Activated T-helper 1 cell treated with anti-CD3 and anti-CD28 coated beads, Interleukin-2, amount 50 U/mL, for 16 hours (primary cell): ENCODE measurements at regions not wholly inside any gene's neighbourhood (a gene's known extent, or its start where the extent isn't known, plus 50 kb on each side); places are given as distances from the start of the nearest gene placed in this dataset.
"Not testable (repeated sequence)": the region's sequence is repeated elsewhere in the genome, so short reads cannot be mapped to it uniquely, and the experiment has no call there.

ENCODE experiments used
- DNase-seq, 2 donors: peaks; one replicate each; pipeline ENCODE4 v3.0.0-alpha.2; 2020; ENCODE audit warnings: low read depth in 1 of 2, low spot score in 1 of 2

DNA sequence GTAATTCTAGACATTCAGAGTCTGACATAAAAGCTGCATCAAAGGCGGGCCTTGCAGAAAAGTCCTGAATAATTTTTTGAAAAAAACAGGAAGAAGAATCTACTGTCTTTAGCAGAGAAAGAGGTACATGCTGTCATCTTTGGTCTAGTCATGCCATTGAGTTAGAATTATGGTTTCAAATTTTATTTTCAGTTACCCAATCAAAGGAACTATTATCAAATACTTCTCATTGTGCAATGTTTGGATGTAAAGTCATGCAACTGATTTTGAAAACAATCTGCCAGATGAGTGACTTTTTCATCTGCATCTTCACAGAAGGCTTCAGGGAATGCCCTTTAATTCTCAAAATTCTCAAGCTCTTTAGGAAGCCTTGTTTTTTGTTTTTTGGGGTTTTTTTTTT, 803.5 kb downstream of the FLRT2 start:
- DNase-seq = no peak

DNA sequence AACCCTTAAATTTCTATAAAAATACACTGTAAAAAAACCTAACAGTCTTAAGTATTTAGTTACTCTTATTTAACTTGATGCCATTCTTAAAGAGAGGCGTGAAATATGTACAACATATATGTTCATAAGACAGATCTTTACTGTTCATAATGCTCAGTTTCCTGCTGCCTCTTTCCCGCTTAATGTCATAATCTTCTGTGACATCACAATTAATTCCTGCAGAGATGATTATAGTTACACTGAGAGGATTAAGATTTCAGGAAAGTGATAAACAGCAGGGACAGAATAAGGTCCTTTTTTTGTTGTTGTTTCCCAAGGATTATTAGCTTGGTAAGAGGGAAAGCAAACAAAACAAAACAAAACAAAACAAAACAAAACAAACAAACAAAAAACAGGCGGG, 801.4 kb downstream of the FLRT2 start:
- no peak for DNase-seq

DNA sequence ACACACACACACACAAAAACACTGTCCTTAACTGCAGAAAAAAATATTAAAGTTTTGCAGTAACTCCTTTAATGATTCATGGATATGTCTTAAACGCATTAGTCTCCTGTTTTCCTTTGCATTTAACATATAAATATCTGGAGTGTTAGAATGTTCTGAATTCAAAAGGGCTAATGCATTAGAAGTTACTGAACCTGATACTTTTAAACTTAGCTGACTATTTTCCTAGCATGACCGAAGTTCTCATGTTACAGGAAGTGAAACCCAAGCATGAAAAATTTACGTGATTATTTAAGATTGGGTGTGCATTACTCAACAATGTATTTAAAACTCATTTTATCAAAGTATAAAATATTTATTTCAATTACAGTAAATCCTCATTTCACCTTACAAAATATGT, 791.2 kb downstream of the FLRT2 start:
- no peak for DNase-seq

DNA sequence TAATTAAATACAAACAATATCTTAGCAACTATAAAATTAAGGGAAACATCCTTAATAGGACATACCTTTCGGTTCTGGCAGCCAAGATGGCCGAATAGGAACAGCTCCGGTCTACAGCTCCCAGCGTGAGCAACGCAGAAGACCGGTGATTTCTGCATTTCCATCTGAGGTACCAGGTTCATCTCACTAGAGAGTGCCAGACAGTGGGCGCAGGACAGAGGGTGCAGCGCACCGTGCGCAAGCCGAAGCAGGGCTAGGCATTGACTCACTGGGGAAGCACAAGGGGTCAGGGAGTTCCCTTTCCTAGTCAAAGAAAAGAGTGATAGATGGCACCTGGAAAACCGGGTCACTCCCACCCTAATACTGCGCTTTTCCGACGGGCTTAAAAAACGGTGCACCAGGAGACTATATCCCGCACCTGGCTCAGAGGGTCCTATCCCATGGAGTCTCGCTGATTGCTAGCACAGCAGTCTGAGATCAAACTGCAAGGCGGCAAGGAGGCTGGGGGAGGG, 782.3 kb downstream of the FLRT2 start:
- not testable (repeated sequence) for DNase-seq

DNA sequence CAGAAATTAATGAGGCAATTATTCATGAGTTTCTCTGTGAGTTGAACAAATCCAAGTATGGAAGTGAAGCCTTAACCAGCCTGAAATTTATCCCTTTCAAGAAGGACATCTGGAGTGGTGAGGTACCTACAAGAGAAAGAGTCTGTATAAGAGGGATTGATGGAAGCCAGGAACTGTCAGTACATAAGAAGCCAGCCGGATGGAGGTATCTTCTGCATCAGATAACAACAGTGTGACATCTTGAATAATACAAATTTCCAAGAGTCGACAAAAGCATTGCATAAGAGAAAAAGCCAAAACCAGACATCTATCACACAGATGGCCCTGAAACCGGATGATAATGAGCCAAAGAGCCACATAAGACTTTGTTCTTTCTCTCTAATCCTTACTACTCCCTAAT, 781.2 kb downstream of the FLRT2 start:
- no peak for DNase-seq

DNA sequence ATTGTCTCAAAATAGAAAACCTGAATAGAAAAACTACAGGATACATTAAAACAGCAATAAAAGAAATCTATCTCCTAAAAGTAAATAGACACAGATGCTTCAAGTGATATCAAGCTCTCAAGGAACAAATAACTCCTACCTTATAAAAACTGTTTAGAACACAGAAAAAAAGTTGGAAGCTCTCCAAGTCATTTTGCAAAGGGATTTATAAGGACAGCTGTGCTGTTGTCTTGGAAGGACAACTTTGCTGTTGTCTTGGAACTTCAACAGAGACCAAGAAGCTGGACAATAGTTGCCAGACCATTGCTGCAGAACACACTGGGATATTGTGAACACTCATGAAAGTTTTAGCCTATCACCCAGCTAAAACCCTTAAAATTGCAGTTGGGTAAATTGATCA, 780.7 kb downstream of the FLRT2 start:
- DNase-seq = no peak

DNA sequence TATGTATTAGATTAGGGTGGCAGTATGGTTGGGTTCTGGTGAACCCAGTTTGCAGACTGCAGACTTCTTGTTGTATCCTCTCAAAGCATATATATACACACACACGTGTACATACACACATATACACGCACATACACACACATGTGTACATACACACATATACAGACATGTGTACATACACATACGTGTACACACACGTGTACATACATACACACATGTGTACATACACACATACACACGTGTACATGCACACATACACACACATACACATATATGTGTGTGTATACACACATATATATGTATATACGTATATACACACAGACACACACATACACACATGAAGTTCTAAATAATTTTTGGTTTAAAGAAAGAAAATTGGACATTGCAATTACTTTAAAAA, 780.2 kb downstream of the FLRT2 start:
- DNase-seq = no peak

DNA sequence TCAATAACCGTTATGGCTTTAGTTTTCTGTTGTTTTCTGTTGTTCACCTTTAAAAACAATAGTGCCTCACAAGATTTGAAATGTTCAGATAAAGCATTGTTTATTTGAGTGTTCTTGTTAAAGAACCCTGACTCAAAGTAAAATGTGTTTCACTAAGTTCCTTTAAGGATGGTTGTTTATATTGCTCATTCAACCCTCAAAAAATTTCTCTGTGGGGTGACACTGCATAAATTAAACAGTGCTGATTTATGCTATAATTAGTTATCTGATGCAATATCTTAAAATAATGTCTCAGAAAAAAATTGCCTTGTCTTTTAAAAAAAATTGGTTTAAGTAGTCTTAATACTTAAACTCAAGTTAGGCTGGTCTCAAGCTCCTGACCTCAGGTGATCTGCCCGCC, 775.1 kb downstream of the FLRT2 start:
- no peak for DNase-seq

DNA sequence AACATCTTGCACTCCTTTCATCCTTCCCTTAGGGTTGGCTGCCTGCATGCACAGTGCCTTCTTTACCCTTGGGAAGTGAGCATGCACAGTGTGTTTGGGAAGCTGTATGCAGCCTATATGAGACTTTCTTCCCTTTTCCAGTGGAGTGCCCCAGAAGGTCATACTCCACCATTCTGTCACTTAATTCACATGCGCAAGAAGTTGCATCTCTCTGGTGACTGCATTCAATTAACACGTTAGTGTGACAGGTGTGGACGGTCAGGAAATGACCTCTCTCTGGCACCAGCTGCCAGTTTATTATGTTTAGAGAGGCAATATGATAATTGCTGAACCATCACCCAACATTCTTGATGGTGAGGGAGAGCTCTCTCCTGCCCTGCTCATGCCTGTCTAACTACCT, 770.0 kb downstream of the FLRT2 start:
- DNase-seq = no peak

DNA sequence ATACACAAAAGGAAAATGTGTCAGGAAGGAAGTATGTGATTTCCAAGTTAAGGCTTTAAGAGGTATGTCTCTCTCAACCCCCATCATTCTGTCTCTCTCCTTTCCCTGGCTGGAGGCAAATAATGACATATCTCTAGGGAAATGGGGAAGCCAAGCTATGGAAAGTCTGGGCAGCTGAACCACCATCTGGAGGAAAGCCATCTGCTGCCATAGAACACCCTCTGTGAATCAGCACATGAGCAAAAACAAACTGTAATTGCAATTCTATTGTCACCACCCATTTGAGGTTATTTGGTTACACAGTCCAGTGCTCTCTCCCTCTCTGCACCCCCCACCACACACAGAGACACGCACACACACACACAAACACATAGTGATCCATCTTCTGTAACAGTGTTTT, 766.2 kb downstream of the FLRT2 start:
- no peak for DNase-seq

DNA sequence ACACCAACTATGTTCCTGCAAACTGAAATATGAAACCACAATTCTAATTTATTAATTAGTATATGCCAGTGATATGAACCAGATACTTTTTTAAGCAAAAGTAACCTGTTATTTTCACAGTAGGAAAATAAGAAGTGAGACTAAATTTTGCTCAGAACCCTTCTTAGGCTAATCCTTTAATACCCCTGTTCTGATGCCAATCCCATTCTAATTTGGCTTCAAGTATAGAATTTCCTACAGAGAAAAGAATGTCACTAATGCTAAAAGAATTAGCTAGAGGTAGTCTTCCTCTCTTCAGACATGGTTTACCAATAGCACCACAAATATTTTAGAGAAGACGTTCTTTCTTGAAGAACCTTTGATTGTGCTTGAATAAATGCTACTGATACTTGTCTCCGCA, 758.4 kb downstream of the FLRT2 start:
- DNase-seq = no peak

DNA sequence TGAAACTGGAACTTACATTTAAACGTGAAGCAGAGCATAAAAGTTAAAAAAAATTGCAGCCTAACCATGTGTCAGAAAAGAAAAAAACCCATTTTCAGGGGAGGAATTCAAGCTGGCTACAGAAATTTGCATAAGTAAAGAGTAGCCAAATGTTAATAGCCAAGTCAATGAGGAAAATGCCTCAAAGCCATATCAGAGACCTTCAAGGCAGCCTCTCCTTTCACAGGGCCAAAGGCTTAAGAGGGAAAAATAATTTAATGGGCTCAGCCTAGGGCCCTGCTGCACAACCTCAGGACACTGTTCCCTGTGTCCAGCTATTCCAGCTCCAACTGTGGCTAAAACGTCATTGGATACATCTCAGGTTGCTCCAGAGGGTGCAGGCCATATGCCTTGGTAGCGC, 749.5 kb downstream of the FLRT2 start:
- no peak for DNase-seq

DNA sequence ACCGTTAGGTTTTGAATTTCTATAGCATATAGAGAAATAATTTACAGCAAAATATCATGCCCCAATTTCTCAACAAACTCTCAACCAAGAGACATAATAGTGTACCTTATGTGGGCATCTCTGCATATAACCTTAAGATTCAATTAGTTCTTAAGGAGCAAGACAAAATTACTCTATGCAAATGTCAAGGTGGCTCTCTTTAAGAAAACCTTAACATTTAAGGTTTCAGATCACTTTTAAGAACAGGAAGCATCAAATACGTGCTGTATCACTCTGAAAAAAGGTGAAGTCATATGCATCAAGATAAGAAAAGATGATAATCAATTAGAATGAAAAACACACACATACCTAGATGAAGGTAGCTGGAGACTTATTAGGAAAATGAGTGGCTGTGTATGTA, 728.0 kb downstream of the FLRT2 start:
- DNase-seq = no peak

DNA sequence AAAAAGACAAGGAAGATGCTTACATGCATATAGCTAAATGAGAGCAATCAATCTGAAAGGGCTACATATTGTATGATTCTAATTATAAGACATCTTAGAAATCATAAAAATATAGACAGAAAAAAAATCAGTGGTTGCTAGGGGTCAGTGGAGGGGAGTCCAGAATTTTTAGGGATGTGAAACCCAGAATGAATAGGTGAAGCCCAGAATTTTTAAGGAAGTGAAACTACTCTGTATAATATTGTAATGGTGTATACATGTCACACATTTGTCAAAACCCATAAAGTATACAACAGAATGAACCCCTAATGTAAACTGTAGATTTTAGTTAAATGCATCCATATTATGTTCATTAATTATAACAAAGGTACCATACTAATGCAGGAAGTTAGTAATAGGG, 713.2 kb downstream of the FLRT2 start:
- DNase-seq = no peak

DNA sequence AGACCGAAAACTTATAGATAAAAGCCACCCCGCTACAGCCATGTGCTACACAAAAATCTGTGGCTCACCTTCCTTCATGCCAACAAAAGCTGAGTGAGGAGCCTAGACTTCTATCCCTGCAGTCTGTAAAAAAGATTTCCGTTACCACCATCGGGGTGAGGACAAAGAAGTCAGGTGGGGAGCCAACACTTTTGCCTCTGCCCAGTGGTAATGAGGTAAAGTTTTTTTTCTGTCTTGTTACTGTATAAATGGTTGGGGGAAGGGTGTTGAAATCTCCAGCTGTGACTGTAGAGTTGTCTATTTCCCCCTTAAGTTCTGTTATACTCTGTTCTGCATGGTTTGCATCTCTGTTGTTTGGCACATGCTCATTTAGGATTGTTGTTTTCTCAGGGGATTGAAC, 707.8 kb downstream of the FLRT2 start:
- no peak for DNase-seq

DNA sequence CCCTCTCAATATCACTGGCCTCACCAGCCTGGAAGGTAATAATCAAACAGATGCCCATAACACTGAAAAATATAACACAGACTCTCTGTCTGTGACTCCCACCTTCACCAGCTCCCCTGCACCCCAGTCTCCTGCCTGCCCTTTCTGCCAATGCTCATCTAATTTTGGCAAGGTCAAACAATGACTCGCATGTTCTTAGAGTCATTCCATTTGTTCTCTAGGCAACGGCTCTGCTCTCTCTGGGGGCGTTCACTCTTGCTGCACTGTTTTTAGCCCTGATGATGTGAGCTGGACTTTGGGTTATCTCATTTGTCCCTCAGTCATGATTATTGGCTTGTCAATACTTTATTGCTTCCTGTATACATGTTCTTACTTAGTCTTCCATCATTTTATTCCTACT, 691.8 kb downstream of the FLRT2 start:
- DNase-seq = no peak

DNA sequence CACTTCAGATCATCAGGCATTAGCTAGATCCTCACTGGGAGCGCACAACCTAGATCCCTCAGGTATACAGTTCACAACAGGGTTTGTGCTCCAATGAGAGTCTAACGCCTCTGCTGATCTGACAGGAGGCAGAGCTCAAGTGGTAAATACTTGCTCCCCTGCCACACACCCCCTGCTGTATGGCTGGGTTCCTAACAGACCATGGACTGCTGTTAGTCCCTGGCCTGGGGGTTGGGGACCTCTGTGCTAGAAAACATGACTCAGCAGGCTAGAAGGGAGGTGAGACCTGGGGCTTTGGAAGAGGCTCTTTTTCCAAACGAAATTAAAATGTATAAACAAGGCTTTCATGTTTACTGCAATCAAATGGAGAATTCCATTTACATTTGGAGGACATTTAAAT, 691.1 kb downstream of the FLRT2 start:
- DNase-seq = no peak

DNA sequence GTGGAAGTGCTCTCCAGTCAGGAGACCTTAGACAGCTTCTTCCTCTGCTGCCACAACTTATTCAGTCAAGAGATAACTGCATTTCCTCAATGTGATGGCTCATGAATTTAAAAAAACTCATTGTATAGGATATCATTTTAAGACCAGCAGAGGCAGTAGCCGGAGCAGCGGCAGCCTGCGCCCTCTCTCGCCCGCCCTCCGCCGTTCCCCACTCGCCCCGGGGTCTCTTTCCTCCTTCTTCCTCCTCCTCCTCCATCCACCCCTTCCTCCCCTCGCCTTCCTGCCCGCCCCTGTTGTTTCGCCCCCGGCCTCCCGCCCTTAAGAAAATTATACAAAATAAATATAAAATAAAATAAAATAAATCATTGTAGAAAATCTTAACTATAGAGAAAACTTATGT, 687.6 kb downstream of the FLRT2 start:
- no peak for DNase-seq

DNA sequence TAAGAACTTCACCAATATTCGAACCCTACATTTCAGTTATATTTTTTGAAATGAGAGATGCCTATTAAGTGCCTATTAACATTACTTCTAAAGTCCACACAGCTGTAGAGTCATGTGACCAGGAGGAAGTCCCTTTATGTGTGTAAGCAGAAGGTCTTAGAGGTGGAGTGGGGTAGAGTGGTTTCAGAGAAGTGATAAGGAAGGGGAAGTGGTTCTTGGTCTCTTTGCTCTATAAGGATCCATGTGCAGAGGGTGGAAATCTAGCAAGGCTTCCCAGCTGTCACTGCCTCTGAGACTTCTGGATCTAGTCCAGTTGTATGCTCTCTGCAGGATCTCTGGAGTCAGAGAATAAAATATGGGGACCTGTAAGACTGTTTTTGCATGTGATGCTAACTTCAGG, 673.9 kb downstream of the FLRT2 start:
- DNase-seq = no peak

DNA sequence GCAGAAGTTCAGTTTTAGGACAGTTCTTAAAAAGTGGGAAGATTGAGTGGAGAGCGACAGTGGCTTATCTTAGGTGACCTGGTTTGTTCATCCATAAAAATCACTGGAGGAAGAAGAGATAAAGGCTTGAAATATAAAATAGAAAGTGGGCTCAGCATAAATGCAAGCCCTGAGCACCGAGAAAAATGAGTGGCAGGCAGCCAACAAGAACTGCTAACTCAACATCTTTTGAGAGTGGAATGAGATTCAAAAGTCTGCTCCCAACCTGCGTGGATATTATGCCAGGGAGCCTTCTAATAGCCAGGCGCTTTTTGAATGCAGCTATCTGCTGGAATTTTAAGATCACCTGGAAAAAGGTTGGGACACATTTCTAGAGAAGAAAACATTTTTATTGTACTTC, 666.5 kb downstream of the FLRT2 start:
- no peak for DNase-seq

DNA sequence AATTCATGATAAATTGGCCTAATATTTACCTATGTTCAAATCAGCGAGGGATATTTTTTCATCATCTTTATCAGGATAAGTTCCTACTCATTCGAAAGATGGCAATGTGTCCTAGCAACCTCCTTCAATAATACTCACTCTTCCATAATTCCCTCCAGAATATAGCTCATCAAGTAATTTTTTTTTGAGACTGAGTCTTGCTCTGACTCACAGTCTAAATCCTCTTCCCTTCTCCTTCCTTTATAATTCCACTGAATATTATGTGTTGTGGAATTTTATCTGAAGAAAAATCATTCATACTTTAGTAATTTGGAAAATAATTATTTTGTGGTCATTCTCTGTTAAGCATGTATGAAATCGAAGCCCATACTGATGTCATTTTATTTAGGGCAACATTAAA, 663.8 kb downstream of the FLRT2 start:
- no peak for DNase-seq

DNA sequence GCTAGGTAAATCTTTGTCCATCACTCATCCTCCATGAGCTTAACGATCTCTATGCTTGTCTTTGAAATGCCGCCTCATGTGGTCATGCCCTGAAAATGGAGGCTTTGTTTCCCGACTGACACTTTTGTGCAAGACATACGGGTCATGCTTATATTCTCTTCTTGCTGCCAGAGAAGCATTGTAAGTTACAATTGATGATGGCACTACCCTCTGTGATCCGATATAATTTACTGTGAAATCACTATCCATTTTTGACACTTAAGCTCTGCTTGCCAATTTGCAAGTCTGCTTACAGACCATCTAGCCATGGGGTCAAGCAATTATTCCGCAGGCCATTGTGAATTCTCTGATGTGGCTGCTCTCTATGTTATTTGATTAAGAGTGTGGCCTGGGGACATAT, 650.0 kb downstream of the FLRT2 start:
- DNase-seq = no peak

DNA sequence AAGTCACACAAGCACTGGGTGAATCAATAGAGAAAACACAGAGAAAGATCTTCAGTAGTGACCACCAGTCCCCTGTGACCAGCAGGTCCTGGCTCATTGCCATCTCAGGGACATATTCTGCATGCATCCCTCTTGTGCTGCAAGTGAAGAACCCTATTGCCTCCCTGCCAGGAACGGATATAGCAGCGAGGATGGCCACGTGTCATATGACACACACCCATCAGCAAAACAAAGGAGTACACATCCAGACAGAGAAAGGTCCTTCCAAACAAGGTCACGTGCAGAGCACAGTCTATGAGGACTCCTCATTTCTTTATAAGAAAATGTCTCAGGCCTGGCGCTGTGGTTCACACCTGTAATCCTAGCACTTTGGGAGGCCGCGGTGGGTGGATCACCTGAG, 638.4 kb downstream of the FLRT2 start:
- DNase-seq = no peak

DNA sequence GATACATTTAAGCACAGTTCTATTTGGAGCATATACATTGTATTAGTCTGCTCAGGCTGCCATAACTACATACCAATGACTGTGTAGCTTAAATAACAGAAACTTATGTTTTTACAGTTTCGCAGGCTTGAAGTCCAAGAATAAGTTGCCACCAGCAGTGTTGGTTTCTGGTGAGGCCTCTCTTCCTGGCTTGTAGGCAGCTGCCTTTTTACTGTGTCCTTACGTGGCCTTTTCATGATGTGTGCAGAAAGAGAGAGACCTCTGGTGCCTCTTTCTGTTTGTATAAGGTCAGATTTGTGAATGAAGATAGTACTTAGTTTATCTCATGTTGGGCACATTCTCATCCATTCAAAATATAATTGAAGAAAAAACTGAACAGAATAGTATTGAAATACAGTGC, 636.6 kb downstream of the FLRT2 start:
- DNase-seq = no peak
